GM19025 (cell line): ENCODE measurements at regions not wholly inside any gene's neighbourhood (a gene's known extent, or its start where the extent isn't known, plus 50 kb on each side); places are given as distances from the start of the nearest gene placed in this dataset.
"Not testable (repeated sequence)": the region's sequence is repeated elsewhere in the genome, so short reads cannot be mapped to it uniquely, and the experiment has no call there.

Experiments
- ATAC-seq: cut with Tn5 transposase; IDR thresholded peaks from one replicate; pipeline ENCODE4 v1.9.1; 2021; ENCODE audit warnings: mild to moderate bottlenecking, low read depth, moderate library complexity; ENCODE audit not compliant: unreplicated experiment

- not testable (repeated sequence) for ATAC-seq
Observed at GRCh38 chrY:22883569-22883968, 100.5 kb upstream of the BPY2 start.

- ATAC-seq = peak; percentile 96
Observed at GRCh38 chrY:22887949-22888348, 96.1 kb upstream of the BPY2 start.

- not testable (repeated sequence) for ATAC-seq
Observed at GRCh38 chrY:22903503-22904192, 80.4 kb upstream of the BPY2 start.

- ATAC-seq = not testable (repeated sequence)
Observed at GRCh38 chrY:22915069-22915468, 69.0 kb upstream of the BPY2 start.

- ATAC-seq = not testable (repeated sequence)
Observed at GRCh38 chrY:22927667-22928066, 56.4 kb upstream of the BPY2 start.

- ATAC-seq = not testable (repeated sequence)
Observed at GRCh38 chrY:22933454-22933853, 50.6 kb upstream of the BPY2 start.
